Vagina (tissue), 2 donors: ENCODE measurements at regions not wholly inside any gene's neighbourhood (a gene's known extent, or its start where the extent isn't known, plus 50 kb on each side); places are given as distances from the start of the nearest gene placed in this dataset.

Experiments used
- DNase-seq, 2 donors: peaks; one replicate each; pipeline ENCODE4 v3.0.0-alpha.2; 2017; ENCODE audit errors: extremely low spot score in 2 of 2
- H3K27ac ChIP-seq: fragments of 200-600 bp; sonication (generic); one replicate; pipeline ENCODE4 v1.5.1; 2019
- H3K27me3 ChIP-seq: fragments of 200-600 bp; sonication (generic); one replicate; pipeline ENCODE4 v1.5.1; 2019
- H3K36me3 ChIP-seq, 2 donors: fragments of 200-600 bp; sonication (generic); one replicate each; pipeline ENCODE4 v1.5.1; 2017 to 2019
- H3K4me1 ChIP-seq: fragments of 200-600 bp; sonication (generic); one replicate; pipeline ENCODE4 v1.5.1; 2019
- H3K4me3 ChIP-seq, 2 donors: fragments of 200-600 bp; sonication (generic); 1 replicate in 1 of 2; 2 replicates in 1 of 2; pipeline ENCODE4 v1.5.1; 2016 to 2019
- H3K9me3 ChIP-seq: fragments of 200-600 bp; sonication (generic); one replicate; pipeline ENCODE4 v1.5.1; 2019
- CTCF ChIP-seq, 3 experiments: fragments of 450-650 bp in 2 of 3; fragments of 200-600 bp in 1 of 3; sonication (generic) in 1 of 3; IDR thresholded peaks; one replicate each; pipeline ENCODE4 v1.5.1; 2017 to 2019; ENCODE audit warnings: antibody characterized with exemption in 3 of 3, mild to moderate bottlenecking in 2 of 3, moderate library complexity in 2 of 3
- POLR2A ChIP-seq, 2 donors: fragments of 450-650 bp; IDR thresholded peaks; one replicate each; pipeline ENCODE4 v1.6.1; 2017; ENCODE audit warnings: antibody characterized with exemption in 2 of 2, mild to moderate bottlenecking in 2 of 2, moderate library complexity in 2 of 2
- POLR2AphosphoS5 ChIP-seq, 2 donors: sonication (generic); formaldehyde crosslinking; IDR thresholded peaks; one replicate each; pipeline ENCODE4 v1.9.0; 2017; ENCODE audit warnings: antibody characterized with exemption in 2 of 2, mild to moderate bottlenecking in 2 of 2, low read depth in 1 of 2; ENCODE audit not compliant: insufficient read depth in 1 of 2
- intact Hi-C: fragments of 100-400 bp; cut with DNase I; formaldehyde crosslinking; loops from one replicate; pipeline ENCODE4 v1.15.1; 2023

GRCh38 chr2:60294901-60295635, 258.4 kb downstream of the BCL11A start:
- Histone ChIP-seq H3K4me1 (no peaks in the 10 kb centered on the region), H3K36me3 (no peaks in the 10 kb centered on the region), H3K9me3 (no peaks in the 10 kb centered on the region), H3K4me3 (no peak overlapping the region), H3K27ac (no peak overlapping the region), H3K27me3 (no peaks in the 10 kb centered on the region)
- intact Hi-C loops, result no loop called here
- TF ChIP-seq CTCF (IDR thresholded peaks at IDR 0.05) (no peak), POLR2AphosphoS5 (IDR thresholded peaks at IDR 0.05; ENCODE audit: insufficient read depth in 1 of 2, low read depth in 1 of 2) (no peak), POLR2A (IDR thresholded peaks at IDR 0.05) (no peak)
- DNase-seq, result no peak

- no peak for DNase-seq
- no peaks in the 10 kb centered on the region for H3K27me3 ChIP-seq
- intact Hi-C loops, result no loop called here
- no peaks in the 10 kb centered on the region for H3K9me3 ChIP-seq
- no peak overlapping the region for H3K27ac ChIP-seq
- no peaks in the 10 kb centered on the region for H3K4me1 ChIP-seq
- no peak for TF ChIP-seq POLR2A (IDR thresholded peaks at IDR 0.05)
- no peak for TF ChIP-seq CTCF (IDR thresholded peaks at IDR 0.05)
- no peak for TF ChIP-seq POLR2AphosphoS5 (IDR thresholded peaks at IDR 0.05; ENCODE audit: insufficient read depth in 1 of 2, low read depth in 1 of 2)
- no peak overlapping the region for H3K4me3 ChIP-seq
- no peaks in the 10 kb centered on the region for H3K36me3 ChIP-seq
Measured at GRCh38 chr2:60292242-60292641, 261.2 kb downstream of the BCL11A start.

- intact Hi-C loops, result no loop called here
- no peak for DNase-seq
- no peak for TF ChIP-seq CTCF (IDR thresholded peaks at IDR 0.05)
- TF ChIP-seq POLR2A (IDR thresholded peaks at IDR 0.05), result no peak
- no peak for TF ChIP-seq POLR2AphosphoS5 (IDR thresholded peaks at IDR 0.05; ENCODE audit: insufficient read depth in 1 of 2, low read depth in 1 of 2)
- no peak overlapping the region for H3K27ac ChIP-seq
- no peaks in the 10 kb centered on the region for H3K9me3 ChIP-seq
- no peaks in the 10 kb centered on the region for H3K27me3 ChIP-seq
- no peaks in the 10 kb centered on the region for H3K36me3 ChIP-seq
- peaks cover 6% of the 10 kb centered on the region for H3K4me1 ChIP-seq
- H3K4me3 ChIP-seq, result no peak overlapping the region
Measured at GRCh38 chr2:60290509-60290908, 262.9 kb downstream of the BCL11A start.

GRCh38 chr2:60285626-60286316, 267.7 kb downstream of the BCL11A start:
- no peak for DNase-seq
- Histone ChIP-seq H3K4me1 (peaks cover 7% of the 10 kb centered on the region), H3K9me3 (no peaks in the 10 kb centered on the region), H3K36me3 (no peaks in the 10 kb centered on the region), H3K4me3 (no peak overlapping the region), H3K27me3 (no peaks in the 10 kb centered on the region), H3K27ac (no peak overlapping the region)
- no peak for TF ChIP-seq POLR2AphosphoS5 (IDR thresholded peaks at IDR 0.05; ENCODE audit: insufficient read depth in 1 of 2, low read depth in 1 of 2)
- no peak for TF ChIP-seq POLR2A (IDR thresholded peaks at IDR 0.05)
- TF ChIP-seq CTCF (IDR thresholded peaks at IDR 0.05), result no peak
- intact Hi-C loops, result no loop called here

GRCh38 chr2:60283626-60284025, 269.8 kb downstream of the BCL11A start:
- Histone ChIP-seq H3K4me3 (no peak overlapping the region), H3K9me3 (no peaks in the 10 kb centered on the region), H3K36me3 (no peaks in the 10 kb centered on the region), H3K4me1 (peaks cover 7% of the 10 kb centered on the region), H3K27ac (no peak overlapping the region), H3K27me3 (no peaks in the 10 kb centered on the region)
- no peak for DNase-seq
- TF ChIP-seq POLR2A (IDR thresholded peaks at IDR 0.05) (no peak), POLR2AphosphoS5 (IDR thresholded peaks at IDR 0.05; ENCODE audit: insufficient read depth in 1 of 2, low read depth in 1 of 2) (no peak), CTCF (IDR thresholded peaks at IDR 0.05) (no peak)
- intact Hi-C loops, result no loop called here
